ENCODE measurements at regions not wholly inside any gene's neighbourhood (a gene's known extent, or its start where the extent isn't known, plus 50 kb on each side); places are given as distances from the start of the nearest gene placed in this dataset.

- no peak for TF ChIP-seq SIN3A (IDR thresholded peaks at IDR 0.05; ENCODE audit: borderline replicate concordance, low read depth, low read length)
- no peak for TF ChIP-seq CTCF (IDR thresholded peaks at IDR 0.05)
- no peak for TF ChIP-seq MXI1 (IDR thresholded peaks at IDR 0.05; ENCODE audit: low read depth, low read length)
Measured at GRCh38 chr3:88617283-88617682, 467.5 kb downstream of the C3orf38 start.
